Fibroblast of villous mesenchyme (primary cell): ENCODE measurements at regions not wholly inside any gene's neighbourhood (a gene's known extent, or its start where the extent isn't known, plus 50 kb on each side); places are given as distances from the start of the nearest gene placed in this dataset.

Source experiments
- DNase-seq: peaks from one replicate; pipeline ENCODE4 v3.0.0-alpha.2; 2010; ENCODE audit warnings: low read depth
- H3K4me3 ChIP-seq: 2 replicates; pipeline ENCODE4 v1.5.1; 2011; ENCODE audit warnings: low read depth, mild to moderate bottlenecking, low read length
- CTCF ChIP-seq: IDR thresholded peaks from 2 replicates; pipeline ENCODE4 v1.5.1; 2012; ENCODE audit warnings: low read depth, mild to moderate bottlenecking, low read length; ENCODE audit not compliant: insufficient read depth

DNA sequence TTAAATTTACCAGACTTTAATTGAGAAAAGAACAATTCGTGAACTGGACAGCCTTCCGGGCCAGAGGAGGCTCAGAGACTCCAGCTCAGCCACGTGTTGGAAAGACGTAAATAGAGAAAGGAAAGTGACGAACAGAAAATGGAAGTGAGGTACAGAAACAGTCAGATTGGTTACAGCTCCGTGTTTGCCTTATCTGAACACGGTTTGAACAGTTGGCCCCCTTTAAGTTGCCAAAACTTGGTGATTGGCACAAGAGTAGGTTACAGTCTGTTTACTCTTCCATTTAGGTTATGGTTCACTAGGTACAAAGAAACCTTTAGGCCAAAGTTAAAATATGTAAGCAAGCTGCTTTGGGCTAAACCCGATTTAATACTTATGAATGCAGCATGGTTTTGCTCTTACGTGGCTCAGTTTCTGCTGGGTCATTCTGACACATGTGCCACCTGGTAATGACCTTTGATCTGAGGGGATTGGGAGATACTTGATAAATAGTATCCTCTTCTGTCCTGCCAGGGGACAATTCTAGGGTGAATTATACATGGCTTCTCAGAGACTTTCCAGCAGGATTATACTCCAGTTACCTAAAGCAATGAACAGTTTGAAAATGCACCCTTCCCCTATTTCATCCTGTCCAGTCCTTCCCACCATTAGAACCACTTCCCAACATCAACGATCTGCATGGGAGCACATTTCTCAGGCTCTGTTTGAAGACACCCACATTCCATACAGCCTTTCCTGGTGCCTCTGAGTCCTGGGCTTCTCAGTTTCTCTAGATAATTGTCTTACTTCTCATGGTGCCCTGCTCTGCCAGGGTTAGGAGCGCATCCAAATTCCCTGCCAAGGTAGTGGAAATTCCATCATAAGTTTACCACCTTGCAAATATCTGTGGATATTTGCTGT lies 65.1 kb upstream of the TGIF1 start:
- no peak overlapping the region for H3K4me3 ChIP-seq
- TF ChIP-seq CTCF, result no peak
- DNase-seq, result no peak

DNA sequence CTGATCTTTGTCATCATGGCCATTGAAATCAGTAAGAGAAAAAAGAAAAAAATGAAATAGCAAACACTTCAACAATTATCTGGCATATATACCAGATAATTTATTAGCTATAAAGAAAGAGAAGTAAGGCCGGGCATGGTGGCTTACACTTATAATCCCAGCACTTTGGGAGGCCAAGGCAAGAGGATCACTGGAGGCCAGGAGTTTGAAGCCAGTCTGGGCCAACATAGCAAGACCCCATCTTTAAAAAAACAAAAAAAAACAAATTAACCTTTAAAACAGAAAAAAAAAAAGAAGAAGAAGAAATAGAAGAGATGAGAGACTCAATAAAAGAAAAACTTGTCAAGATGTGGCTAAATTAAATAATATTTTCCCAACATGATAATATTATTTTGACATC lies 61.6 kb upstream of the TGIF1 start:
- no peak for TF ChIP-seq CTCF
- H3K4me3 ChIP-seq, result no peak overlapping the region
- no peak for DNase-seq

- no peak for TF ChIP-seq CTCF
- DNase-seq, result no peak
- H3K4me3 ChIP-seq, result no peak overlapping the region
These were observed 61.0 kb upstream of the TGIF1 start for GRCh38 chr18:3388980-3389379.

- TF ChIP-seq CTCF, result no peak
- DNase-seq, result no peak
- H3K4me3 ChIP-seq, result no peak overlapping the region
These were observed 60.0 kb upstream of the TGIF1 start for GRCh38 chr18:3389977-3390376.

- H3K4me3 ChIP-seq, result no peak overlapping the region
- no peak for TF ChIP-seq CTCF
- peak; percentile 93 for DNase-seq
These were observed 58.1 kb upstream of the TGIF1 start for GRCh38 chr18:3391704-3392466.

DNA sequence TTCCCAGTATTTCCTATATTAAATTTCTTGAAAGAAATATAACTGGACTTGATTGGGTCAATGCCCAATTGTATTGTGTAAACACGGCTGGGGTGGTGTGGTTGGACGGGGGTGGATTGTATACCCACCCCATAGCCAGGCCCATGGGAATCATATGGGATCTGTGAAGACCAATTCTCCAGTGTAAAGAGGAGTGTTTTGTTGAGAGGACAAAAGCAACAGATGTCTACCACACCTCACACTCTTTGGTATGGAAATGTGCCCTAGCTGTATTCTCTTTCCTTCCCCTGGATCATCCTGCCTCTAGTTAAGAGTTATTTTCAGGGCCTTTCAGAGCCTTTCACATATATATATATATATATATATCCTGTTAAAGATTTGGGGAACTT lies 57.5 kb upstream of the TGIF1 start:
- DNase-seq, result no peak
- no peak overlapping the region for H3K4me3 ChIP-seq

More for the DNA sequence above, 57.5 kb upstream of the TGIF1 start:
- TF ChIP-seq CTCF, result no peak
